ENCODE measurements at regions not wholly inside any gene's neighbourhood (a gene's known extent, or its start where the extent isn't known, plus 50 kb on each side); places are given as distances from the start of the nearest gene placed in this dataset.

GRCh38 chr1:194830387-194830786 is 1644.0 kb upstream of the B3GALT2 start:
- H2AFZ ChIP-seq (ENCODE audit: low read depth, low read length) = no peak overlapping the region
- TF ChIP-seq CBX2 (IDR thresholded peaks at IDR 0.05; ENCODE audit: insufficient read depth, low read length, poor library complexity, severe bottlenecking) = no peak
- no peak for TF ChIP-seq ZNF232 (CRISPR knock-in tag; IDR thresholded peaks at IDR 0.05)
- no peak for TF ChIP-seq XRCC3 (IDR thresholded peaks at IDR 0.05)
- TF ChIP-seq, protein P1, sequence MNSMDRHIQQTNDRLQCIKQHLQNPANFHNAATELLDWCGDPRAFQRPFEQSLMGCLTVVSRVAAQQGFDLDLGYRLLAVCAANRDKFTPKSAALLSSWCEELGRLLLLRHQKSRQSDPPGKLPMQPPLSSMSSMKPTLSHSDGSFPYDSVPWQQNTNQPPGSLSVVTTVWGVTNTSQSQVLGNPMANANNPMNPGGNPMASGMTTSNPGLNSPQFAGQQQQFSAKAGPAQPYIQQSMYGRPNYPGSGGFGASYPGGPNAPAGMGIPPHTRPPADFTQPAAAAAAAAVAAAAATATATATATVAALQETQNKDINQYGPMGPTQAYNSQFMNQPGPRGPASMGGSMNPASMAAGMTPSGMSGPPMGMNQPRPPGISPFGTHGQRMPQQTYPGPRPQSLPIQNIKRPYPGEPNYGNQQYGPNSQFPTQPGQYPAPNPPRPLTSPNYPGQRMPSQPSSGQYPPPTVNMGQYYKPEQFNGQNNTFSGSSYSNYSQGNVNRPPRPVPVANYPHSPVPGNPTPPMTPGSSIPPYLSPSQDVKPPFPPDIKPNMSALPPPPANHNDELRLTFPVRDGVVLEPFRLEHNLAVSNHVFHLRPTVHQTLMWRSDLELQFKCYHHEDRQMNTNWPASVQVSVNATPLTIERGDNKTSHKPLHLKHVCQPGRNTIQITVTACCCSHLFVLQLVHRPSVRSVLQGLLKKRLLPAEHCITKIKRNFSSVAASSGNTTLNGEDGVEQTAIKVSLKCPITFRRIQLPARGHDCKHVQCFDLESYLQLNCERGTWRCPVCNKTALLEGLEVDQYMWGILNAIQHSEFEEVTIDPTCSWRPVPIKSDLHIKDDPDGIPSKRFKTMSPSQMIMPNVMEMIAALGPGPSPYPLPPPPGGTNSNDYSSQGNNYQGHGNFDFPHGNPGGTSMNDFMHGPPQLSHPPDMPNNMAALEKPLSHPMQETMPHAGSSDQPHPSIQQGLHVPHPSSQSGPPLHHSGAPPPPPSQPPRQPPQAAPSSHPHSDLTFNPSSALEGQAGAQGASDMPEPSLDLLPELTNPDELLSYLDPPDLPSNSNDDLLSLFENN (IDR thresholded peaks at IDR 0.05; ENCODE audit: low read depth in 2 of 2, low read length in 2 of 2) = no peak
- no peak for TF ChIP-seq FOXA1 (IDR thresholded peaks at IDR 0.05; ENCODE audit: borderline replicate concordance)
- TF ChIP-seq HDAC3 (IDR thresholded peaks at IDR 0.05; ENCODE audit: borderline replicate concordance, partially characterized antibody) = no peak
- TF ChIP-seq EGR1 (conservative IDR thresholded peaks at IDR 0.05) = no peak
- TF ChIP-seq HOXB6 (CRISPR knock-in tag; IDR thresholded peaks at IDR 0.05; ENCODE audit: borderline replicate concordance) = no peak
- no peak for TF ChIP-seq ATF1 (CRISPR knock-in tag; IDR thresholded peaks at IDR 0.05)
- no peak for TF ChIP-seq ATF1 (tag; IDR thresholded peaks at IDR 0.05)
- no peak for TF ChIP-seq MXI1 (IDR thresholded peaks at IDR 0.05; ENCODE audit: low read depth, low read length)
- TF ChIP-seq ZNF124 (CRISPR knock-in tag; IDR thresholded peaks at IDR 0.05) = no peak
- no peak for TF ChIP-seq ESRRA (IDR thresholded peaks at IDR 0.05; ENCODE audit: borderline replicate concordance, low read depth)
- DNase-seq (ENCODE audit: extremely low read depth in 1 of 4, low spot score in 3 of 4) (no peak), FAIRE-seq (no peak), ATAC-seq (no peak)
- ChIA-PET CTCF (ENCODE audit: low intra/inter-chr PET ratio) (no interaction called here), POLR2A (interaction anchor here (0.6 kb wide), 1 partner anchor 441 kb away, joined by 3 read pairs; no protein-coding TSS in a partner anchor)
- no peak overlapping the region for H3K9ac ChIP-seq (ENCODE audit: insufficient read depth in 1 of 2, low read depth in 2 of 2, low read length in 2 of 2)
- no peak overlapping the region for H3K4me2 ChIP-seq (ENCODE audit: insufficient read depth, low read length)
- H4K20me1 ChIP-seq (replicated peaks; ENCODE audit: control insufficient read depth, insufficient read depth, low read length) = no peaks in the 10 kb centered on the region
- peaks cover 71% of the 10 kb centered on the region for H3K79me2 ChIP-seq (ENCODE audit: control insufficient read depth, insufficient read depth, low read length)
- H3K27ac ChIP-seq (ENCODE audit: extremely low read depth, low read depth, low read length) = no peak overlapping the region
- no peaks in the 10 kb centered on the region for H3K4me1 ChIP-seq (replicated peaks in 1 of 2; ENCODE audit: control insufficient read depth in 2 of 2, insufficient read depth in 2 of 2, low read length in 2 of 2)
- H3K4me3 ChIP-seq = no peak overlapping the region
- intact Hi-C loops (cut with micrococcal nuclease) = no loop called here
- no peaks in the 10 kb centered on the region for H3K9me1 ChIP-seq (ENCODE audit: control insufficient read depth, insufficient read depth, low read length)
- no peaks in the 10 kb centered on the region for H3K36me3 ChIP-seq (ENCODE audit: control insufficient read depth, insufficient read depth, low read length)
- in situ Hi-C loops (cut with MboI) = no loop called here
- no peaks in the 10 kb centered on the region for H3K27me3 ChIP-seq (ENCODE audit: control insufficient read depth in 2 of 2, insufficient read depth in 2 of 2, low read length in 2 of 2)
- BruUV-seq (replicated peaks) = no TSS peak
- no peaks in the 10 kb centered on the region for H3K9me3 ChIP-seq (replicated peaks; ENCODE audit: control insufficient read depth, insufficient read depth, low read depth, low read length)

Data from K562 (cell line).